CD14-positive monocyte (primary cell): ENCODE measurements at regions not wholly inside any gene's neighbourhood (a gene's known extent, or its start where the extent isn't known, plus 50 kb on each side); places are given as distances from the start of the nearest gene placed in this dataset.

Experiments used
- DNase-seq, 3 donors: peaks; one replicate each; pipeline ENCODE4 v3.0.0-alpha.2; 2011 to 2022
- H2AFZ ChIP-seq: 2 replicates; pipeline ENCODE4 v1.6.0; 2012; ENCODE audit warnings: mild to moderate bottlenecking, low read depth, low read length, inconsistent platforms; ENCODE audit not compliant: insufficient read depth, poor library complexity, severe bottlenecking
- H3K27ac ChIP-seq, 2 donors: 1 replicate in 1 of 2; 2 replicates in 1 of 2; pipeline ENCODE4 v1.5.1; 2012 to 2013; ENCODE audit warnings: low read length in 2 of 2, control low read depth in 1 of 2, inconsistent platforms in 1 of 2, low read depth in 1 of 2, mild to moderate bottlenecking in 1 of 2
- H3K27me3 ChIP-seq, 2 donors: one replicate each; pipeline versions ENCODE4 v1.6.0 to v1.6.1; 2011 to 2013; ENCODE audit warnings: low read length in 2 of 2; ENCODE audit not compliant: control insufficient read depth in 2 of 2, insufficient read depth in 2 of 2
- H3K36me3 ChIP-seq, 2 donors: replicated peaks in 1 of 2; 1 replicate in 1 of 2; 2 replicates in 1 of 2; pipeline versions ENCODE4 v1.5.1 to v1.6.1; 2012 to 2013; ENCODE audit warnings: low read length in 2 of 2, control low read depth in 1 of 2, inconsistent platforms in 1 of 2, mild to moderate bottlenecking in 1 of 2; ENCODE audit not compliant: insufficient read depth in 2 of 2, control insufficient read depth in 1 of 2
- H3K4me1 ChIP-seq, 2 donors: 1 replicate in 1 of 2; 2 replicates in 1 of 2; pipeline versions ENCODE4 v1.5.1 to v1.6.1; 2012 to 2013; ENCODE audit warnings: low read length in 2 of 2, control low read depth in 1 of 2, inconsistent platforms in 1 of 2, mild to moderate bottlenecking in 1 of 2, moderate library complexity in 1 of 2; ENCODE audit not compliant: insufficient read depth in 2 of 2, control insufficient read depth in 1 of 2
- H3K4me2 ChIP-seq: replicated peaks from 2 replicates; pipeline ENCODE3; 2012; ENCODE audit warnings: low read length, moderate library complexity, mild to moderate bottlenecking; ENCODE audit not compliant: poor library complexity, severe bottlenecking; ENCODE audit errors: extremely low read depth
- H3K4me3 ChIP-seq, 3 experiments: fragments of 200-600 bp in 1 of 3; sonication (generic) in 1 of 3; replicated peaks in 1 of 3; 1 replicate in 2 of 3; 2 replicates in 1 of 3; pipeline ENCODE4 v1.5.1; 2011 to 2013; ENCODE audit warnings: low read length in 3 of 3, mild to moderate bottlenecking in 3 of 3, control low read depth in 2 of 3, low read depth in 2 of 3, inconsistent platforms in 1 of 3, moderate library complexity in 1 of 3
- H3K79me2 ChIP-seq: 2 replicates; pipeline ENCODE4 v1.6.0; 2012; ENCODE audit warnings: mild to moderate bottlenecking, control low read depth, inconsistent platforms, low read length, moderate library complexity; ENCODE audit not compliant: insufficient read depth
- H3K9ac ChIP-seq: 2 replicates; pipeline ENCODE4 v1.6.0; 2017; ENCODE audit warnings: low read length, mild to moderate bottlenecking; ENCODE audit not compliant: insufficient read depth, poor library complexity, severe bottlenecking
- H3K9me3 ChIP-seq, 2 donors: replicated peaks in 1 of 2; 1 replicate in 1 of 2; 2 replicates in 1 of 2; pipeline versions ENCODE4 v1.5.1 to v1.6.1; 2012 to 2013; ENCODE audit warnings: low read length in 2 of 2, control low read depth in 1 of 2; ENCODE audit not compliant: control insufficient read depth in 1 of 2, insufficient read depth in 1 of 2
- H4K20me1 ChIP-seq: 2 replicates; pipeline ENCODE4 v1.6.0; 2012; ENCODE audit warnings: mild to moderate bottlenecking, low read length, control low read depth, moderate library complexity; ENCODE audit not compliant: insufficient read depth
- H3K27ac Mint-ChIP-seq, 7 donors: one replicate each; pipeline ENCODE4 v1.8.0; 2020; ENCODE audit warnings: mild to moderate bottlenecking in 7 of 7, mixed read lengths in 7 of 7, moderate library complexity in 6 of 7, inconsistent platforms in 2 of 7
- H3K27me3 Mint-ChIP-seq, 3 donors: one replicate each; pipeline ENCODE4 v1.8.0; 2021 to 2022; ENCODE audit warnings: low read depth in 3 of 3, mild to moderate bottlenecking in 3 of 3, mixed read lengths in 3 of 3, moderate library complexity in 3 of 3, inconsistent platforms in 1 of 3
- H3K36me3 Mint-ChIP-seq, 2 donors: one replicate each; pipeline ENCODE4 v1.8.0; 2020; ENCODE audit warnings: mixed read lengths in 2 of 2, inconsistent platforms in 1 of 2, mild to moderate bottlenecking in 1 of 2
- H3K4me1 Mint-ChIP-seq: one replicate; pipeline ENCODE4 v1.8.0; 2020; ENCODE audit warnings: mild to moderate bottlenecking, mixed read lengths
- H3K4me3 Mint-ChIP-seq, 2 donors: one replicate each; pipeline ENCODE4 v1.8.0; 2020; ENCODE audit warnings: mild to moderate bottlenecking in 2 of 2, mixed read lengths in 2 of 2, moderate library complexity in 1 of 2
- H3K9me3 Mint-ChIP-seq, 7 donors: one replicate each; pipeline ENCODE4 v1.8.0; 2020 to 2022; ENCODE audit warnings: mixed read lengths in 7 of 7, mild to moderate bottlenecking in 6 of 7, moderate library complexity in 6 of 7, inconsistent platforms in 2 of 7
- WGBS: methylation state at CpG from one replicate; pipeline ENCODE4 v1.1.5; 2013; ENCODE audit warnings: missing lambda C conversion rate; ENCODE audit not compliant: insufficient coverage; 5-methylcytosine and 5-hydroxymethylcytosine counted together
- intact Hi-C, 2 donors: fragments of 100-400 bp; cut with micrococcal nuclease; formaldehyde crosslinking; loops; one replicate each; pipeline versions ENCODE4 v1.15.0 to v1.15.1; 2023
- TF ChIP-seq, protein P1 (sequence below): fragments of 200-600 bp; IDR thresholded peaks from one replicate; pipeline ENCODE4 v1.8.0; 2022; ENCODE audit warnings: antibody characterized with exemption, mild to moderate bottlenecking

DNA sequence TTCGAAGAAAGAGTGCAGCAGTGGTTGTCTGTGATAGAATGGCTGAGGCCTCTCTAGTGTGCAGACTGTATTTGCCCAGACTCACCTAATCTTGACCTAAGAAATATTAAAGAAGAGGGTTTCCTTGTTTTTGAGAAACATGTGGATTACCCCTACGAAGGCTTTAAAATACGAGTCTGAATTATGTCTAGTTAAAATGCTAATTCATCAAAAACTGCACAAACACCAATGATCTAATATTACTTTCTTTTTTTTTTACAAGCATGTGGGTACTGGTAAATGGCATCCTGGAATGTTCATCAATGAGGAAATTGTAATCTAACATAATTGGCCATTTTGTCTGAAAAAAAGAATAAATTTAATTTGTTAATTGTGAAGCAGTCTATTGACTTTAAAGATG, 510.9 kb downstream of the EPM2A start:
- no peak overlapping the region for H3K4me3 Mint-ChIP-seq
- no CpG with 5 or more reads among the region's 3 CpGs for WGBS

DNA sequence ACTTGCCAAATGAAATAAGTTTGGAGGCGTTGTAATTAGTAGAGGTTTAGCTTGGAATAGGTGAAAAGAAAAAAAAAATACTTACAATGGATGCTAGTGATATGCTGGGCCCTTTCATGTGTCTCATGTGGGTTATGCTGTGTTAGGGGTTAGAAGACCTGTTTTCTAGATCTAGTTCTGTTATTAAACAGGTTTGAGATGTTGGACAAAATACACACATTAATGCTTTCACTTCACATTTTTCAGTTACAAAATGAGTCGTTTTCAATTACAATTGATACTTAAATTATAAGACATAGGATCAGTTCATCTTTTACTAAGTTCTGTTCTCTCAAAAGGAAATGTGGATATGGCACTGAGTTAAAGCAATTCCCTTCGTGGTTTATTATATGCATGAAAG, 509.8 kb downstream of the EPM2A start:
- Mint-ChIP-seq H3K9me3 (peaks cover 0 to 2% (median 0%) of the 10 kb centered on the region in 7 donors), H3K36me3 (no peaks in the 10 kb centered on the region), H3K4me1 (no peaks in the 10 kb centered on the region), H3K4me3 (no peak overlapping the region), H3K27ac (no peak overlapping the region), H3K27me3 (no peaks in the 10 kb centered on the region)
- Histone ChIP-seq H3K27ac (no peak overlapping the region), H3K4me1 (no peaks in the 10 kb centered on the region), H4K20me1 (no peaks in the 10 kb centered on the region), H3K9me3 (no peaks in the 10 kb centered on the region), H3K79me2 (no peaks in the 10 kb centered on the region), H3K4me3 (no peak overlapping the region), H3K27me3 (no peaks in the 10 kb centered on the region), H3K36me3 (no peaks in the 10 kb centered on the region), H2AFZ (no peak overlapping the region), H3K4me2 (no peak overlapping the region), H3K9ac (no peak overlapping the region)
- intact Hi-C loops, result no loop called here
- TF ChIP-seq, protein P1, sequence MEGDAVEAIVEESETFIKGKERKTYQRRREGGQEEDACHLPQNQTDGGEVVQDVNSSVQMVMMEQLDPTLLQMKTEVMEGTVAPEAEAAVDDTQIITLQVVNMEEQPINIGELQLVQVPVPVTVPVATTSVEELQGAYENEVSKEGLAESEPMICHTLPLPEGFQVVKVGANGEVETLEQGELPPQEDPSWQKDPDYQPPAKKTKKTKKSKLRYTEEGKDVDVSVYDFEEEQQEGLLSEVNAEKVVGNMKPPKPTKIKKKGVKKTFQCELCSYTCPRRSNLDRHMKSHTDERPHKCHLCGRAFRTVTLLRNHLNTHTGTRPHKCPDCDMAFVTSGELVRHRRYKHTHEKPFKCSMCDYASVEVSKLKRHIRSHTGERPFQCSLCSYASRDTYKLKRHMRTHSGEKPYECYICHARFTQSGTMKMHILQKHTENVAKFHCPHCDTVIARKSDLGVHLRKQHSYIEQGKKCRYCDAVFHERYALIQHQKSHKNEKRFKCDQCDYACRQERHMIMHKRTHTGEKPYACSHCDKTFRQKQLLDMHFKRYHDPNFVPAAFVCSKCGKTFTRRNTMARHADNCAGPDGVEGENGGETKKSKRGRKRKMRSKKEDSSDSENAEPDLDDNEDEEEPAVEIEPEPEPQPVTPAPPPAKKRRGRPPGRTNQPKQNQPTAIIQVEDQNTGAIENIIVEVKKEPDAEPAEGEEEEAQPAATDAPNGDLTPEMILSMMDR, result no peak
- WGBS, result 83% methylated on average over 1 of the region's 3 CpGs
- no peak for DNase-seq

More for the DNA sequence above, 510.9 kb downstream of the EPM2A start:
- Mint-ChIP-seq H3K36me3 (no peaks in the 10 kb centered on the region), H3K9me3 (peaks cover 0 to 4% (median 0%) of the 10 kb centered on the region in 7 donors), H3K27me3 (peaks cover 0 to under 1% (median 0%) of the 10 kb centered on the region in 3 donors), H3K4me1 (no peaks in the 10 kb centered on the region), H3K27ac (no peak overlapping the region)
- no peak for DNase-seq
- TF ChIP-seq, protein P1, result no peak
- Histone ChIP-seq H3K27ac (no peak overlapping the region), H3K4me1 (no peaks in the 10 kb centered on the region), H3K9ac (no peak overlapping the region), H3K36me3 (no peaks in the 10 kb centered on the region), H3K4me3 (no peak overlapping the region), H3K79me2 (no peaks in the 10 kb centered on the region), H2AFZ (no peak overlapping the region), H3K4me2 (no peak overlapping the region), H3K27me3 (no peaks in the 10 kb centered on the region), H3K9me3 (no peaks in the 10 kb centered on the region), H4K20me1 (no peaks in the 10 kb centered on the region)
- intact Hi-C loops, result no loop called here
